ENCODE measurements at regions not wholly inside any gene's neighbourhood (a gene's known extent, or its start where the extent isn't known, plus 50 kb on each side); places are given as distances from the start of the nearest gene placed in this dataset.
A peak's percentile ranks its signal among the peaks of the same experiment; 100 is the strongest.
"Not testable (repeated sequence)": the region's sequence is repeated elsewhere in the genome, so short reads cannot be mapped to it uniquely, and the experiment has no call there.

- H3K27ac ChIP-seq: no peak overlapping the region
- POLR2A ChIA-PET (ENCODE audit: low non-redundant PET): no interaction called here
- no peak for TF ChIP-seq CTCF (conservative IDR thresholded peaks at IDR 0.05; ENCODE audit: low read depth)
- DNase-seq (ENCODE audit: low spot score): no peak
- CTCF ChIA-PET: no interaction called here
Measured at GRCh38 chr3:103247459-103247858, 812.6 kb downstream of the ZPLD1 start.

GRCh38 chr3:103254827-103255226, 820.0 kb downstream of the ZPLD1 start:
- DNase-seq (ENCODE audit: low spot score); POLR2A ChIA-PET (ENCODE audit: low non-redundant PET); CTCF ChIA-PET; H3K27ac ChIP-seq: not testable (repeated sequence)

- DNase-seq (ENCODE audit: low spot score): no peak
- TF ChIP-seq CTCF (conservative IDR thresholded peaks at IDR 0.05; ENCODE audit: low read depth): no peak
- no peak overlapping the region for H3K27ac ChIP-seq
- ChIA-PET POLR2A (ENCODE audit: low non-redundant PET) (no interaction called here), CTCF (interaction anchor here (0.7 kb wide), 1 partner anchor 596 kb away, joined by 3 read pairs; no protein-coding TSS in a partner anchor)
Measured at GRCh38 chr3:103269287-103269686, 834.5 kb downstream of the ZPLD1 start.

- no peak for DNase-seq (ENCODE audit: low spot score)
- TF ChIP-seq CTCF (conservative IDR thresholded peaks at IDR 0.05; ENCODE audit: low read depth): no peak
- POLR2A ChIA-PET (ENCODE audit: low non-redundant PET): no interaction called here
- CTCF ChIA-PET: no interaction called here
- H3K27ac ChIP-seq: no peak overlapping the region
Measured at GRCh38 chr3:103271575-103271974, 836.8 kb downstream of the ZPLD1 start.

GRCh38 chr3:103295974-103296570, 861.3 kb downstream of the ZPLD1 start:
- ChIA-PET CTCF (interaction anchor here (0.6 kb wide), 2 partner anchors 20 to 189 kb away, joined by 4 read pairs; no protein-coding TSS in a partner anchor), POLR2A (ENCODE audit: low non-redundant PET) (no interaction called here)
- DNase-seq (ENCODE audit: low spot score): no peak
- peak; percentile 57 for TF ChIP-seq CTCF (conservative IDR thresholded peaks at IDR 0.05; ENCODE audit: low read depth)
- H3K27ac ChIP-seq: no peak overlapping the region

- CTCF ChIA-PET: interaction anchor here (0.5 to 0.6 kb wide), 3 partner anchors 10 to 586 kb away, joined by 3 read pairs; no protein-coding TSS in a partner anchor
- H3K27ac ChIP-seq; POLR2A ChIA-PET (ENCODE audit: low non-redundant PET); DNase-seq (ENCODE audit: low spot score): not testable (repeated sequence)
Measured at GRCh38 chr3:103297502-103297901, 862.7 kb downstream of the ZPLD1 start.

GRCh38 chr3:103306104-103306503, 871.3 kb downstream of the ZPLD1 start:
- no peak for TF ChIP-seq CTCF (conservative IDR thresholded peaks at IDR 0.05; ENCODE audit: low read depth)
- no peak overlapping the region for H3K27ac ChIP-seq
- ChIA-PET CTCF (interaction anchor here (0.6 kb wide), 1 partner anchor 244 kb away, joined by 3 read pairs; no protein-coding TSS in a partner anchor), POLR2A (ENCODE audit: low non-redundant PET) (no interaction called here)
- DNase-seq (ENCODE audit: low spot score): no peak

GRCh38 chr3:103308921-103309320, 874.1 kb downstream of the ZPLD1 start:
- CTCF ChIA-PET: no interaction called here
- POLR2A ChIA-PET (ENCODE audit: low non-redundant PET): no interaction called here
- TF ChIP-seq CTCF (conservative IDR thresholded peaks at IDR 0.05; ENCODE audit: low read depth): no peak
- no peak for DNase-seq (ENCODE audit: low spot score)
- H3K27ac ChIP-seq: no peak overlapping the region
